NCI-H2171 (cell line): ENCODE measurements at regions not wholly inside any gene's neighbourhood (a gene's known extent, or its start where the extent isn't known, plus 50 kb on each side); places are given as distances from the start of the nearest gene placed in this dataset.

ENCODE experiments used
- DNase-seq: peaks from one replicate; lab custom pipeline; 2025; lab: John Stamatoyannopoulos, UW

DNA sequence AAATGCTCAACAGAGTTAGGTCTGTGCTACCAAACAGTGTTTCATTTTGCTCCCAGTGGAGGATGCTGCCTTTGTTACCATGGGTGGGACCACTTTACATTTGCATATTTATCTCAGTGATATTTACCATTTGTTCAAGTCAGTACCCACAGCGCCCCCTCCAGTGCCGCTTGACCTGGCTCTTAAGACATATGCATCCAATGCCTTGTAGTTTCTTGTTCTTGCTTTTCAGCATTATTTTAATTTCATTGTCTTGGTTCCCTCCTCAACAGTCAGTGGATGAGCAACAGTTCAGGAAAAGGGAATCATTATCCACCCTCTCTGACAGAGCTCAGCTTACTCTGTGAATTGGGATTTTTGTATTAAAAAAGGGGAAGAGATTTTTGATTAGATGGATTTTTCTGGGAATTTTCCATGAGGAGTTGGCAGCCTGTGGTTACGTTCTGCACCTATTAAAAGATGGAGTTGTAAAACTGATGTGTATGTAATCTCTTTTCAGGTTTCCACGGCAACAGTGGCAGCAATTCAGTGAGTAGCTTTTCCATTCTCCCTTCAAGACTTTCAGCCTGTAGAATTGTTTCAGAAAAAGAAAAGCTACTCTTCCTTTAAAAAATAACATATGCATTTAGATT is 240.5 kb upstream of the DAAM1 start:
- no peak for DNase-seq

DNA sequence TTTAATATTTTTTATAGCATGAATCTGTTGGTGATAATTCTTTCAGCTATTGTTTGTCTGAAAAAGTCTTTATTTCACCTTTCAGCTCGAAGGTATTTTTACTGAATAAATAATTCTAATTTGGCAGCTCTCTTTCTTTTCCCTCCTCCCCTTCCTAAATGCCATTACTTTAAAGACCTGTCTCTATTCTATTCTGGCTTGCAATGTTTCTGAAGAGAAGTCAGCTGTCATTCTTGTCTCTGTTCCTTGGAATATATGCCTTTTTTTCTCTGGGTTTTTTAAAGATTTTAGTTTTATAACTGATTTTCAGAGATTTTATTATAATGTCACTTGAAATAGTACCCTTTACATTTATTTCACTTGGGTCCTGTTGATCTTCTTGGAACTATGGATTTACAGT is 237.9 kb upstream of the DAAM1 start:
- DNase-seq: no peak

GRCh38 chr14:58951143-58951542 is 237.3 kb upstream of the DAAM1 start:
- DNase-seq: no peak

GRCh38 chr14:58954052-58954451 is 234.4 kb upstream of the DAAM1 start:
- DNase-seq: no peak

DNA sequence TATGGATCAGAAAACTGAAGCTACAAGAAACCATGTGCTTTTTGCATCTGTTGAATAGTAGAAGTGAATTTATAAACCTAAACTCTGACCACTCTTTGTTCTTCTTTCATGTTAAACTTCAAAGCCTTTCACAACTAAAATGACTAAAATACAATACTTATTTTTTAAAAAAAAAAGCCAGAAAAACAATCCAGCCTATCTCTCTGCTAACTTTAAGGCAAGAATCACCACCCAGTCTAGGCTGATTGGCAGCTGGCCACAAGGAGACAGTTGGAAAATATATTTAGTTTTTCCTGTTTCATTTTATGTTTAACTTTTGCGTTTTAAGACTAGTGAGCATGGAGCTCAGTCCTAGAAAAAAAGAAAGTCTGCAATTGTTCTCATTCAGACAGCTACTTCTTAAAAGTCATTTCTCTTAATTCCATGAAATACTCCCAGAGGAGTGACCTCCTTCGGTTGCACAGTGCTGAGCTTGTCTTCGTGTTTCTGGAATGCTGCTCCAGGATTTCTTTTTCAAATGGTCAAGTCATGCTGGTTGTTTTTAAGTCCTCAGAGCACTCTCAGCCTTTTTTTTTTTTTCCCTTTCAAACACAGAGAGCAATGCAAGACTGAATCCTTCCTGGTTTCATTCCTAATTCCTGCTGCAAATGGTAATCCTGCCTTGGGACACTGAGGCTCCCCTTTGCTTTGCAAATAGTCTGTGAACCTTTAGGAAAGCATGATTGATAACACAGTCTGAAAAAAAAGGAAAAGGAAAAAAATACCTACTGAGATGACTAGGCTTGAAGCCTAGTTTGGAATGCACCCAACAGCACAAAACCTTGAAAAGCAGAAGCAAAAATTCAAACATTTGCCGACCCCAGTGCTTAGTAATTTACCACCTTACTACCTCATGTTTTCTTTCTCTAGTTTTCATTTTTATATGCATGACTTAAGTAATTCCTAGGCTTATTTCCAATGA is 233.3 kb upstream of the DAAM1 start:
- DNase-seq: no peak

DNA sequence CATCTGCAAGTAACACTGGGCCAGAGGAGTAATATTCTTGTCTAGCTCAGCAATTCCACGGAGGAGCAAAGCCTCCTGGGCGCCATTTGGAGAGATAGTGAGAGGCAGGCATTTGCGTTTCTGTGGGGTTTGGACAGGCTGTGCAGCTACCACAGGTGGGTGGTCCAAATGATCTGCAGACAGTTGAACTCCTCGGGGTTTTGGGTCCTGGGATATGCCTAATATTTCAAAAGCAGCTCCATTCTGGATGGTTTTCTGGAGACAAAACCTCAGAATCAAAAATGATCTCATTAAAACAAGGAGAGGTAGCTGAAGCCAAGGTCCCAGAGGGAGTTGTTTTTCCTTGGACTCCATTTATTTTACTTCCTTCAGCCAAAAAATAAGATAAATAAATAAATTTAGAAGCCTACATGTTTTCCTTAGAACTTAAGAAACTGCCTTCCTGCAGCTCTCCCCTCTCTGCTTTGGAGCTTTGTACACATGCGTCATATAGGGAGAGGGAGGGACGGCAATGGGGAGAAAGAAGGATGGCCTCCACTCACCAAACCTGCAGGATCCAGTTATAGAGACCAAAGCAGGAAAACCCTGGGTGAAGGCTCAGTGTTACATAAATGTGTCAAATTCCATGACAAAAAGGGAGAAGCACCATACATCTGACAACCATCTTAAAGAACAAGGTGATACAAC is 227.3 kb upstream of the DAAM1 start:
- no peak for DNase-seq

GRCh38 chr14:58963873-58964597 is 224.4 kb upstream of the DAAM1 start:
- no peak for DNase-seq

DNA sequence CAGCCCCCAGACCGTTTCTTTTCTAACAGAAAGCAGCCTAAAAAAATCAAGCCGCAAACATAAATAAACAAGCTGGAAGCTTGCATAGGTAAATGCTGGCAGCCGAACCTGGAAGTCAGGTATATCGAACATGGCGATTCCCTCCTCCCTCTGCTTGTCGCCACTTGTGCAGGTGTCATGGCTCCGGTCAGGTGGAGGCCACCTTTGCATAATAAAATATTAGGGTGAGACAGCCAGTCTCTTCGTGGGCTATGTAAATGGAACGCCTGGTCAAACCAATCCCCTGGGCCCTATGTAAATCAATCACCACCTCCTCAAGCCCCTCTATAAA is 223.9 kb upstream of the DAAM1 start:
- no peak for DNase-seq

GRCh38 chr14:58965601-58966000 is 222.9 kb upstream of the DAAM1 start:
- no peak for DNase-seq

- DNase-seq: no peak
These were observed 221.5 kb upstream of the DAAM1 start for GRCh38 chr14:58966997-58967396.

- DNase-seq: no peak
These were observed 218.3 kb upstream of the DAAM1 start for GRCh38 chr14:58969951-58970751.

DNA sequence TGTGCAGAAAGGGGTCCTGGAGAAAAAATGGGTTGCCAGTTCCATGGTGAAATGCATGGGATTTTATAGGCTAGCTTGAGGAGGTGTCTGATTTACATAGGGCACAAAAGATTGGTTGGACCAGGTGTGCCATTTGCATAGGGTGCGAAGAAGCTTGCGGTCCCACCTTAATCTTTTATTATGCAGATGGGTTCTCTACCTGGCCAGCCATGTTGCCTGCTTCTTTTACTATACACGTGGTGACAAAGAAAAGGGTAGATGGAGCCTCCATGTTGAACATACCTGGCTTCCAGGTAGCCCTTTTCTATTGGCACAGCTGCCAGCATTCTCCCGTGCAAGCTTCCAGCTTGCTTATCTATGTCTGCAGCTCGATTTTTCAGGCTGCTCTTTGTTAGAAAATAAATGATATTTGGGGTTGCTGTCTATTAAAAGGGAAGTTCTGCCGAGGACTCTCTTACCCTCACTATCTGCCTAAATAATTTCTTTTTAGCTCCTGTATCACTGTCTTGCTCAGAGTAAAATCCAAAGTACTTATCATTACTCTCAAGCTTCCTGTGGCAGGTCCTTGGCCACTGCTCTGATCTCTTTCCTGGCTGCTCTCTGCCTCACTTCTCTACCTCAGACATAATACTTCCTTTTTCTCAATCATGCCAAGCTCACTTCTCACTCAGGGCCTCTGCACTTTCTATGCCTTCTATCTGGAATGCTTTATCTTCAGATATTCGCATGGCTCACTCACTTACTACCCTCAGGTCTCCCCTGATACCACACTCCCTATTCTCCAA is 216.0 kb upstream of the DAAM1 start:
- DNase-seq: no peak

- DNase-seq: no peak
These were observed 211.1 kb upstream of the DAAM1 start for GRCh38 chr14:58977366-58977765.

DNA sequence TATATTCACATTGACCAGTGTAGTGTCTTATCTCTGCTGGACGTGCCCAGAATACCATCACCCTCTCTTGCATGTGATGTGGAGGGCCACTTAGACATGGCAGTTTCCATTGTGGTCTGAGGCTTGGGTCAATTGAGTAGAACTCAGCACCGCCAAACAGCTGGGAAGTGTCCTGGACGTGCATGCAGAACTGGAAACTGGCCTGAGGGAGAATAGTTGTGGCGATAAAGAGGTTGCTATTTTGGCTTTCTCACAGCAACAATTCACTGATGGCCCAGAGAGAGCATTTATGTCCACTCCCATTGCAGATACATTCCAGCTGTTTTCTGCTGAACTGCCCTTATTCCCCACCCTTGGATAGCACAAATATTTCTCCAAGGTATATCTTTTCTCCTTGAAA is 210.1 kb upstream of the DAAM1 start:
- no peak for DNase-seq

DNA sequence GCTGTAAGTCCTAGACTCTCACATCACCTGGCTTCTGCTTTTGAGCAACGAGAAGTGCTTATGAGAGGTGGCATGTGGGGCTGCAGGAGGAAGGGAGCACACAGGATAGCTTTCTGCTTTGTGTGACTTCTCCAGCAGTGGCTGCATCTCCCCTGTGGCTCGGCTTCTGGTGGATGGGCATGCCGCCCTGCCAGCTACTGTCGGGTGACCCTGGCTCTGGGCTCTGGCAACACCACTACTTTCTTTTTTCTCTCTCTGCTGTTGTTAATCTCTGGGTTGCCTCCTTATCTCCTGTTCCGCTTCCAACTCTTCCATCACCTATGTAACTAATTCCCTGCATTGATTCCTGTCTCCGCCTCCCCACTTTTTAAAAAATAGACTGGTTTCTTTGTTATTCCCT is 209.1 kb upstream of the DAAM1 start:
- DNase-seq: no peak

DNA sequence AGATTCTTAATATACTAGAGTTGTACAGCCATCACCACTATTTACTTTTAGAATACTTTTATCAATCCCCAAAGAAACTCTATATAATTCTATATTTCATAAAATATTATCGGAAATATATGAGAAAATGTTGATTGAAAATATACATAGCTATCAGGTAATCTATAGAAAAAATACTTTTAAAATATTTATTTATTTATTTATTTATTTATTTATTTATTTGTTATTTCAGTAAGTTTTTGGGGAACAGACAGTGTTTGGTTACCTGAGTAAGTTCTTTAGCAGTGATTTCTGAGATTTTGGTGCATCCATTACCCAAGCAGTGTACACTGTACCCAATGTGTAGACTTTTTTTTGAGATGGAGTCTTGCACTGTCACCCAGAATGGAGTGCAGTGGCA is 206.6 kb upstream of the DAAM1 start:
- no peak for DNase-seq

GRCh38 chr14:58985786-58986185 is 202.7 kb upstream of the DAAM1 start:
- DNase-seq: no peak

- no peak for DNase-seq
These were observed 200.9 kb upstream of the DAAM1 start for GRCh38 chr14:58987591-58987990.

GRCh38 chr14:58992935-58993334 is 195.5 kb upstream of the DAAM1 start:
- DNase-seq: no peak

GRCh38 chr14:58994130-58994529 is 194.3 kb upstream of the DAAM1 start:
- DNase-seq: no peak

DNA sequence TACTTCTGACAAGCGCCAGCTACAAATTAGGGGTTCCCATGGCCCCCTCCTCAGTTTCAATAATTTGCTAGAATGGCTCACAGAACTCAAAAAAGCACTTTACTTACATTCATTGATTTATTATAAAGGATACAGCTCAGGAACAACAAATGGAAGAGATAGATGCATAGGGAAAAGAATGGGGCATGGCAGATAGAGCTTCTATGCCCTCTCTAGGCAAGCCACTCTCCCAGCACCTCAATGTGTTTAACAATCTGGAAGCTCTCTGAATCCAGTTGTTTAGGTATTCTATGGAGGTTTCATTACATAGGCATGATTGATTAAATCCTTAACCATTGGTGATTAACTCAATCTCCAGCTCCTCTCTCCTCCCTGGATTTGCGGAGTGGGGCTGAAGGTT is 184.5 kb upstream of the DAAM1 start:
- no peak for DNase-seq
